Loucy (cell line): ENCODE measurements at regions not wholly inside any gene's neighbourhood (a gene's known extent, or its start where the extent isn't known, plus 50 kb on each side); places are given as distances from the start of the nearest gene placed in this dataset.
A peak's percentile ranks its signal among the peaks of the same experiment; 100 is the strongest.

ENCODE experiments used
- H2AFZ ChIP-seq: fragments of 200-600 bp; sonication (generic); 2 replicates; pipeline ENCODE4 v1.6.0; 2016; ENCODE audit warnings: antibody characterized with exemption, mild to moderate bottlenecking, low read length, moderate library complexity
- H3F3A ChIP-seq: fragments of 200-600 bp; 2 replicates; pipeline ENCODE4 v1.6.0; 2016; ENCODE audit warnings: antibody characterized with exemption, low read depth, mild to moderate bottlenecking
- H3K27me3 ChIP-seq: fragments of 200-600 bp; sonication (generic); 2 replicates; pipeline ENCODE4 v1.6.1; 2014; ENCODE audit warnings: low read length, mild to moderate bottlenecking; ENCODE audit not compliant: insufficient read depth, poor library complexity, severe bottlenecking
- H3K36me3 ChIP-seq: fragments of 200-600 bp; sonication (generic); 2 replicates; pipeline ENCODE4 v1.6.1; 2016; ENCODE audit warnings: low read length; ENCODE audit not compliant: insufficient read depth
- H3K4me1 ChIP-seq: fragments of 200-600 bp; sonication (generic); 2 replicates; pipeline ENCODE4 v1.5.1; 2014; ENCODE audit warnings: low read length, mild to moderate bottlenecking; ENCODE audit not compliant: insufficient read depth, poor library complexity, severe bottlenecking
- H3K4me2 ChIP-seq: fragments of 200-600 bp; sonication (generic); 2 replicates; pipeline ENCODE4 v1.6.0; 2014; ENCODE audit warnings: antibody characterized with exemption, low read length, low read depth, mild to moderate bottlenecking; ENCODE audit not compliant: poor library complexity, severe bottlenecking
- H3K4me3 ChIP-seq: fragments of 200-600 bp; sonication (generic); 2 replicates; pipeline ENCODE4 v1.5.1; 2014; ENCODE audit warnings: low read length, mild to moderate bottlenecking, mixed read lengths; ENCODE audit not compliant: poor library complexity, severe bottlenecking
- H3K79me2 ChIP-seq: fragments of 200-600 bp; sonication (generic); 2 replicates; pipeline ENCODE4 v1.6.1; 2014; ENCODE audit warnings: low read length; ENCODE audit not compliant: insufficient read depth
- H3K9ac ChIP-seq: fragments of 200-600 bp; sonication (generic); 2 replicates; pipeline ENCODE4 v1.6.0; 2014; ENCODE audit warnings: mild to moderate bottlenecking, low read depth, low read length, moderate library complexity; ENCODE audit not compliant: poor library complexity, severe bottlenecking
- H3K9me2 ChIP-seq: fragments of 200-600 bp; sonication (generic); replicated peaks from 2 replicates; pipeline ENCODE4 v1.6.1; 2016; ENCODE audit warnings: low read depth, low read length, mixed read lengths
- H3K9me3 ChIP-seq: fragments of 200-600 bp; sonication (generic); 2 replicates; pipeline ENCODE4 v1.6.1; 2014; ENCODE audit warnings: mild to moderate bottlenecking, antibody characterized with exemption, low read length, low read depth; ENCODE audit not compliant: insufficient read depth
- H4K20me1 ChIP-seq: fragments of 200-600 bp; sonication (generic); 2 replicates; pipeline ENCODE4 v1.6.0; 2014; ENCODE audit warnings: antibody characterized with exemption, low read length, mild to moderate bottlenecking; ENCODE audit not compliant: insufficient read depth, poor library complexity, severe bottlenecking
- CTCF ChIP-seq: fragments of 200-600 bp; sonication (generic); conservative IDR thresholded peaks from 2 replicates; pipeline ENCODE4 v1.5.1; 2014; ENCODE audit warnings: mild to moderate bottlenecking, antibody characterized with exemption, low read length
- EZH2phosphoT487 ChIP-seq: fragments of 200-600 bp; IDR thresholded peaks from 2 replicates; pipeline ENCODE4 v1.6.1; 2018; ENCODE audit warnings: antibody characterized with exemption, mild to moderate bottlenecking, moderate library complexity, borderline replicate concordance

DNA sequence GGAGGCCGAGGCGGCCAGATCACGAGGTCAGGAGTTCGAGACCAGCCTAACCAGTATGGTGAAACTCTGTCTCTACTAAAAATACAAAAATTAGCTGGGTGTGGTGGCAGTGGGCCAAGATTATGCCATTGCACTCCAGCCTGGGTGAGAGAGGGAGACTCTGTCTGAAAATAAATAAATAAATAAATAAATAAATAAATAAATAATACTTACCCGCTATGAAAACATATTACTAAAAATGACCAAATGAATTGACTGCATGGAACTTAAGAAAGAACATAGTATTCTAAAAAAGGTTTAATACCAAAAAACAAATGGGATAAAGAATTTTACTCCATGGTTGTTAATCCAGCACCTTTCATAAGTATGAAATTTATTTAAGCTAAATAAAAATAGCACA is 305.0 kb downstream of the GATA3 start:
- Histone ChIP-seq H3K36me3 (no peaks in the 10 kb centered on the region), H3K4me2 (no peak overlapping the region), H3K4me3 (no peak overlapping the region), H3K27me3 (no peaks in the 10 kb centered on the region), H3K9me2 (no peaks in the 10 kb centered on the region), H2AFZ (no peak overlapping the region), H3K9me3 (no peaks in the 10 kb centered on the region), H4K20me1 (no peaks in the 10 kb centered on the region), H3F3A (peaks cover 3% of the 10 kb centered on the region; the same call in 1 of the 2 replicates), H3K9ac (peak overlapping the region; percentile 30), H3K4me1 (peaks cover 54% of the 10 kb centered on the region), H3K79me2 (no peaks in the 10 kb centered on the region)
- TF ChIP-seq EZH2phosphoT487 (no peak), CTCF (no peak)

DNA sequence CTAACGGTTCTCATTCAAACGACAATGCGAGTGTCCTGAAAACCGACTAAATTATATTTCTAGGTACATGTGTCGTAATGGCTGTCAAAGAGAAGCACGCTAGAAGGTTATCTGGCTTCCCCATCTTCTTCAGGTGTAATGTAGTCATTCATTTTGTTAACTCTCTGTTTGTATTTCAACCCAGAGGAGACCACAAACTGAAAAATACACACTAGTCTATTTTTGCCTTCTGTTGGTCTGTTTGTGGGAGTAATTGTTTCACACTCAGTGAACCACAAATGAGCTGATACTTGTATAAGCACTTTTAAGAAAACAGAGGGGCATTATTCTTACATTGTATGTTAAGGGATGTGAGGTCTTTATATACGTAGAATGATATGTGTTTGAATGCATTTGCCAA is 305.9 kb downstream of the GATA3 start:
- H3K9me2 ChIP-seq: no peaks in the 10 kb centered on the region
- no peaks in the 10 kb centered on the region for H3K9me3 ChIP-seq
- no peak overlapping the region for H3K4me3 ChIP-seq
- H3K4me1 ChIP-seq: peaks cover 62% of the 10 kb centered on the region
- no peaks in the 10 kb centered on the region for H3K27me3 ChIP-seq
- peak overlapping the region; percentile 56 for H3K4me2 ChIP-seq
- peak overlapping the region; percentile 30 for H3K9ac ChIP-seq
- H2AFZ ChIP-seq: peak overlapping the region; percentile 73
- no peaks in the 10 kb centered on the region for H4K20me1 ChIP-seq
- H3K79me2 ChIP-seq: no peaks in the 10 kb centered on the region
- H3F3A ChIP-seq: peaks cover 5% of the 10 kb centered on the region; the same call in 1 of the 2 replicates
- TF ChIP-seq EZH2phosphoT487: no peak
- no peak for TF ChIP-seq CTCF
- H3K36me3 ChIP-seq: no peaks in the 10 kb centered on the region

GRCh38 chr10:8360814-8361509 is 306.5 kb downstream of the GATA3 start:
- H3F3A ChIP-seq: peaks cover 8% of the 10 kb centered on the region; the same call in 1 of the 2 replicates
- peaks cover 66% of the 10 kb centered on the region for H3K4me1 ChIP-seq
- no peaks in the 10 kb centered on the region for H3K9me2 ChIP-seq
- 0 out of 2 replicates have a peak overlapping the region, but pooled peaks have one; percentile 1 for H2AFZ ChIP-seq
- H3K4me2 ChIP-seq: peak overlapping the region; percentile 56
- H3K9me3 ChIP-seq: no peaks in the 10 kb centered on the region
- peak overlapping the region; percentile 30 for H3K9ac ChIP-seq
- H3K36me3 ChIP-seq: no peaks in the 10 kb centered on the region
- no peak overlapping the region for H3K4me3 ChIP-seq
- H4K20me1 ChIP-seq: no peaks in the 10 kb centered on the region
- no peaks in the 10 kb centered on the region for H3K79me2 ChIP-seq
- TF ChIP-seq EZH2phosphoT487 (no peak), CTCF (no peak)
- no peaks in the 10 kb centered on the region for H3K27me3 ChIP-seq
